Colon (tissue), 2 donors: ENCODE measurements at regions not wholly inside any gene's neighbourhood (a gene's known extent, or its start where the extent isn't known, plus 50 kb on each side); places are given as distances from the start of the nearest gene placed in this dataset.
"Not testable (repeated sequence)": the region's sequence is repeated elsewhere in the genome, so short reads cannot be mapped to it uniquely, and the experiment has no call there.

ENCODE experiments used
- FAIRE-seq: peaks from 2 replicates; lab custom pipeline; 2012; peaks lifted over from hg19 to GRCh38; lab: Jason Lieb, UNC
- donor health status: control.
- donor health status: control.

- FAIRE-seq = no peak
Measured at GRCh38 chrX:125505207-125505606, 185.5 kb downstream of the TEX13C start.

- no peak for FAIRE-seq
Measured at GRCh38 chrX:125507119-125507518, 187.4 kb downstream of the TEX13C start.

GRCh38 chrX:125520029-125520428, 200.4 kb downstream of the TEX13C start:
- no peak for FAIRE-seq

- FAIRE-seq = no peak
Measured at GRCh38 chrX:125522752-125523151, 203.1 kb downstream of the TEX13C start.

GRCh38 chrX:125532411-125533089, 212.9 kb downstream of the TEX13C start:
- no peak for FAIRE-seq

- FAIRE-seq = no peak
Measured at GRCh38 chrX:125533352-125533751, 213.7 kb downstream of the TEX13C start.

- FAIRE-seq = no peak
Measured at GRCh38 chrX:125544031-125544660, 224.5 kb downstream of the TEX13C start.

- no peak for FAIRE-seq
Measured at GRCh38 chrX:125544856-125545255, 225.2 kb downstream of the TEX13C start.

GRCh38 chrX:125577479-125577878, 257.8 kb downstream of the TEX13C start:
- no peak for FAIRE-seq

GRCh38 chrX:125604448-125604847, 284.8 kb downstream of the TEX13C start:
- no peak for FAIRE-seq

- FAIRE-seq = no peak
Measured at GRCh38 chrX:125605145-125605544, 285.5 kb downstream of the TEX13C start.

- not testable (repeated sequence) for FAIRE-seq
Measured at GRCh38 chrX:125614591-125615343, 295.1 kb downstream of the TEX13C start.

- FAIRE-seq = no peak
Measured at GRCh38 chrX:125620715-125621587, 301.3 kb downstream of the TEX13C start.

- no peak for FAIRE-seq
Measured at GRCh38 chrX:125621588-125621927, 301.9 kb downstream of the TEX13C start.

- FAIRE-seq = no peak
Measured at GRCh38 chrX:125622899-125623298, 303.2 kb downstream of the TEX13C start.

- no peak for FAIRE-seq
Measured at GRCh38 chrX:125627676-125628075, 308.0 kb downstream of the TEX13C start.

- no peak for FAIRE-seq
Measured at GRCh38 chrX:125628435-125628834, 308.8 kb downstream of the TEX13C start.

GRCh38 chrX:125641405-125641804, 321.7 kb downstream of the TEX13C start:
- FAIRE-seq = no peak

GRCh38 chrX:125646195-125646594, 326.5 kb downstream of the TEX13C start:
- no peak for FAIRE-seq

- FAIRE-seq = no peak
Measured at GRCh38 chrX:125651426-125651825, 331.8 kb downstream of the TEX13C start.

GRCh38 chrX:125654501-125654900, 334.8 kb downstream of the TEX13C start:
- FAIRE-seq = no peak

- no peak for FAIRE-seq
Measured at GRCh38 chrX:125673758-125674157, 354.1 kb downstream of the TEX13C start.
